SHP77 (cell line): ENCODE measurements at regions not wholly inside any gene's neighbourhood (a gene's known extent, or its start where the extent isn't known, plus 50 kb on each side); places are given as distances from the start of the nearest gene placed in this dataset.
"Not testable (repeated sequence)": the region's sequence is repeated elsewhere in the genome, so short reads cannot be mapped to it uniquely, and the experiment has no call there.

Source experiments
- DNase-seq, 2 experiments: peaks; one replicate each; lab custom pipeline; 2025; lab: John Stamatoyannopoulos, UW

DNA sequence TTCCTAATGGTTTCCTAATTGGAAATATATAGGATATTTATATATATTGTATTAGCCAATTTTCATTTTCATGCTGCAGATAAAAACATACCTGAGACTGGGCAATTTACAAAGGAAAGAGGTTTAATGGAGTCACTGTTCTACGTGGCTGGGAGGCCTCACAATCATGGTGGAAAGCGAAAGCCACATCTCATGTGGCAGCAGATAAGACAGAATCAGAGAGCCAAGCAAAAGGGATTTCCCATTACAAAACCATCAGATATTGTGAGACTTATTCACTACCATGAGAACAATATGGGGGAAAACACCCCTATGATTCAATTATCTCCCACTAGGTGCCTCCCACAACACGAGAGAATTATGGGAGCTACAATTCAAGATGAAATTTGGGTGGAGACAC, 242.5 kb upstream of the NETO1 start:
- no peak for DNase-seq

DNA sequence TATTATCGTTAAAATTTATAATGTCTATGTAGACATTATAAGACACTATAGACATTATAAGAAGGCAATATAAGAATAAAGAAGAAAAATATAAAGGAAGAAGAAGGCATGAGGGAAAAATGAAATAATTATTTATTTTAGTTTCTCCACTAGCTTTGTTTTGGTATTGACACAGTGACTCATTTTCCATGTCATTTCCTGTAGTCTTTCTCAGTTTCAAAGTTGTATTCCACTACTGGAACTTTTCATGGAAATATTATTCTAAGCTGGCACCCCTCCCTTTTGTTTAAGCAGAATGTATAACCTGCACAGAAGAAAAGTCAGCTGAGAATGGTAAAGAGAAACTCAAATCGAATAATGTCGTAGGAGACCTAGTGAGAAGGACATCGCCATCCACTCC, 234.2 kb upstream of the NETO1 start:
- DNase-seq: no peak

DNA sequence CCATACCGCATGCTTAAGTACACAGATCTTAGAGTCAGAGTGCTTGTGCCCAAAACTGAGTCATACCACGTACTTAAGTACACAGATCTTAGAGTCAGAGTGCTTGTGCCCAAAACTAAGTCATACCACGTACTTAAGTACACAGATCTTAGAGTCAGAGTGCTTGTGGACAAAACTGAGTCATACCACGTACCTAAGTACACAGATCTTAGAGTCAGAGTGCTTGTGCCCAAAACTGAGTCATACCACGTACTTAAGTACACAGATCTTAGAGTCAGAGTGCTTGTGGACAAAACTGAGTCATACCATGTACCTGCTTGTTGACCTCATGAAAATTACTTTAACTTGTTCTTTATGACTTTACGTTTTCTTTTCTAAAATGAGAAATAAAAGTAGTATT, 233.7 kb upstream of the NETO1 start:
- DNase-seq: not testable (repeated sequence)

DNA sequence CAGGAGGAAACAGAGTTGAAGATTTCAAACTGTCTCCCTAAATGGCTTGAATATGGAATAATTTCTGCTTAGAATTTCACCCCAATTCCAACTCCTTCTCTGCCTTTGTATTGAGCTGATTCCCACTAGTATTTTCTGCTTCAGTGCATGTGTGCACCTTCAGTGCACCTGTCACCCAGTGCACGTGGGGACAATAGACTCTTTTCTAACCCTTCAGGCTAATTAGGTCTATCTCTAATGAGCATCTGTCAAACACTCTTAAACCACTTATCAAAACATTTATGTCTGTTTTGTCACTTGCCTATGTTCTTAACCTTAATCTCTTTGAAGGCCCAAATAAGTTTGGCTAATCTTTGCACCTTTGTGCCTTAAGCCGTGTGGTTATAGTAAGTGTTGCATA, 232.0 kb upstream of the NETO1 start:
- DNase-seq: no peak

DNA sequence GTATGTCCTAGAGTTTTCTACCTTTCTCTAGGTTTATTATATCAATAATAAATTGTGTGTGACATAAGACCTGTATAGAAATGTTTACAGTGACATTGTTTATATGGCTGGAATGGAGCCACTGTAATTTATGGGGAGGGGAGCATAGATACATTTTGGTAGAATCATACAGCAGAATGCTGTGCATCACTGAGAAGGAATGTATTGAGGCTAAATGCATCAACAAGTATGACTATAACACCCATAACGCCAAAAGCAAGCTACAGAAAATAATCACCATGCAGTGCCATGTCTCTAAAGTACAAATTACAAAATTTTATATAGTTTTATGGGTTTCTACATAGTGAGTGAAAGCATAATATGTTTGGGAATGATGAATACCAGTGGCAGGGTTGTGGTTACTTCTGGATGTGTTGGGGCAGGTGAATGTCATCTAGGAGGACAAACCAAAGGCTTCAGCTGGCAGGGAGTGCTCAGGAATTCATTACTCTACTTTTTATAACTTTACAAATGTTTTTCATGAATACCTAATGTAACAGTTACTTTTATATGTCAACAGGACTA, 226.0 kb upstream of the NETO1 start:
- no peak for DNase-seq

DNA sequence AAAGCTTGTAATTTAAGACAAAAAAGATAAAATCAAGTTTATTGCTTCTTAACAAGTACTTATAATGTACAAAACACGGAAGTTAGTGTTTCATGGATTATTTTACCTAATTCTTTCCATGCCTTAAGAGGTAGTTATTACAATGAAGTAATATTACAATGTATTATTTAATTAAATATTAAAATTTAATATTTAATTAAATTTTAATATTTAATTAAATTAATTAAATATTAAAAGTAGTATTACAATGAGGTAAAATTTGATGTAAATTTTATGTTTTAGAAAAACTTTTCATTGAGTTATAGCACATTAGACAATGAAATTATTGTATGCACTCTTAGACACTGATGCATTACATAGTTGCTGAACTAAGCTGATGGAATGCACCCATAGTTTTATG, 220.7 kb upstream of the NETO1 start:
- no peak for DNase-seq

DNA sequence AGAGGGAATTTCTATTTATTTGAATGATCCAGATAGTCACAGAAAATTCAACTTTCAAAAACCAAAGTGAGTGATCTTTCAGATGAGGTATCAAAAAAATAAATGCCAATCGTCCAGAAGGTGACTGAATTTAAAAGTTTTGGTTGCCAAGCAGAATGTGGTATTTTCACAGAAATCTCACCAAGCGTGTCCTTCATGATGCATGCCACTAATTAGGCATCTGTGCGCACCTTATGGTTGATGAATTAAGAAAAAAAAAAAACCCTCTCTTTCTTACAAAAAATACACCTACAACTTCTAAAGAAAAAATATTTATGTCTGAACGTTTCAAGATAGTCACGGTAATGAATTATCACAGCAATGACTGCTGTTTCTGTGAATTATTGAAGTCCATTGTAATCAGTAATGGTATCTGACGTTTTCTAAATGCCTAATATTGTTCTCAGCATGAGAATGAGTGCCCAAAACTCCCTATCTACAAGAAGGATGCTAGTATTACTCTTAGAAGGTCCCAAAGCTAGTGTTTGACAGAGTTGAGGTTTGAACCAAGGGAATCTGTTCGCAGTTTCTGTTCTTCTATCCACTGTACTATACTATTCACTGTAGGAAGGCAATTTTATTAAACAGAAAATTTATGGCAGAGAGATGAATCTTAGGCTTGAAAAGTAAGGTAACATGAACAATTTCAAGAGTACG, 219.6 kb upstream of the NETO1 start:
- no peak for DNase-seq

DNA sequence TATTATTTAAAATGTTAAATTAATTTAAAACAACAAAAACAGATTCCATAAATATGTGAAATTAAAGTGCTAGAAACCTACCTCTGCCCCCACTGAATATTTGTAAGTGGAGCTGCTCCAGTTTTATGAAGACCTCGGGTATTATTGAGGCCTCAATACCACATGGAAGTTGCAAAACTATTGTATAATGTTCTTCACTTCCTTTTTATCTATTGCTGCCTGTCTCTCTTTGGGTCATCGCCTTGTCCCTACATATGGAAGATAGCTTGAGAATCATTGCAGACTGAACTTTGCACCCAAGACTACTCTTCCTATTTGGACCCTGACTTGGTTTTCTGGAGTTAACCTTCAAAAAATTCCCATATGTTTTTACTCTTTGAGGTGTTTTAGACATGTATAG, 212.1 kb upstream of the NETO1 start:
- DNase-seq: no peak

DNA sequence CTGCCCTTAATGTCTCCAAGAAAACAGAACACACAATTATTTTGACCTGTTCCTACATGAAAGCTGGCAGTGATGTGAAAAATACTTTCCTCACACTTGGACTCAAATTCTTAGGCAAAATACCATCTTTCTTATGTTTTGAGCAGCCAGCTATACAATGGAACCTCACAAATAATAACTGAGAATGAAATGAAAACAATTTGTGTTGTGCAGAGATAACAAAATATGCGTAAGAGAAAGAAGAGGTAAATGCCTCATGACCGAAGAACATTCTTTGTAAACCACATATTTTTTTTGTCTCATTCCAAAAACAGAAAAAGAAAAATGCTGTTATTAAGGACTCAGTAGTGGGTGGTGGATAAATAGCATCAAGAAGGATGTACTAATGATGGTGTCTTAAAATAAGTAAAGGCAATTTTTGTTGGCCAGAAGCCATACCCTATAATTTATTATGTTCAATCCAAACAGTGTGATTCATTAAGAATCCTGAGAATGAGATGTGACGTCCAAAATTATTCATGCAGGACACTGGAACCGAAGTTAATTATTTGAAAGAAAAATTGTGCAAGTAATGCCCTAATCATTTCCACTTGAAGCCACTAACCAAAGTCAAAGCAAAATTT, 193.0 kb upstream of the NETO1 start:
- DNase-seq: no peak

DNA sequence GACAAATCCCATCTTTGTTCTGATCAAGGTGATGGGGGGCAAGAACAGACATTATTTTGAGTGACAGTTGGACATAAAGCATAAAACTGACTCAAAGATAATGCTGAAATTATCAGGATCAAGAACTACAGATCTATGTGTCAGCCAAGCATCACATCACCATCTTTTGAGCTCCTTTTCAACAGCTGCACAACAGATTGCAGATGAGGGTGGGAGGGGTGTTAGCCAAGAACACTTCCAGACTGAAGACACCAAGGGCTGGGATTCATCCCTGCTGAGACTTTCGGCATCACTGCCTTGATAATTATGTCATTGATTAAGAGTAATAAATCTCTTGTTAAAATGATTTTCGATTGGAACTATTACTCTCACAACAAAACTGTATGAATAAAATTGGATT, 191.5 kb upstream of the NETO1 start:
- DNase-seq: no peak

DNA sequence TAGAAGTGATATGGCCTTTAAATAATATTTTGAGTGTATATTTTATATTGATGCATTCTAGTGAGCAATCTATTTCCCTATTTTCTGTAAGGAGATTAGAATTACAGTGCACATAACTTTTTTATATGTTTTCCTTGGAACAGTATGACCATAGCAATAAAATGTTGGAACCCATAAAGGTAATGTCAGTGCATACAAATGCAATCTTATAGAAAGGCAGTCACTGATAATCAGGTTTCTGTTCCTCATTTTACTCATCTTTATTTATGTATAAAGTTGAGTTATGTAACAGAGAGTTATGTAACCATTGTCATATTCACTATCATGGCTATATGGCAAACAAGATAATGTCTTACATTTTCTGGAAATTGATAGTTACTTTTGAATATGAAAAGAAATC, 179.9 kb upstream of the NETO1 start:
- no peak for DNase-seq

DNA sequence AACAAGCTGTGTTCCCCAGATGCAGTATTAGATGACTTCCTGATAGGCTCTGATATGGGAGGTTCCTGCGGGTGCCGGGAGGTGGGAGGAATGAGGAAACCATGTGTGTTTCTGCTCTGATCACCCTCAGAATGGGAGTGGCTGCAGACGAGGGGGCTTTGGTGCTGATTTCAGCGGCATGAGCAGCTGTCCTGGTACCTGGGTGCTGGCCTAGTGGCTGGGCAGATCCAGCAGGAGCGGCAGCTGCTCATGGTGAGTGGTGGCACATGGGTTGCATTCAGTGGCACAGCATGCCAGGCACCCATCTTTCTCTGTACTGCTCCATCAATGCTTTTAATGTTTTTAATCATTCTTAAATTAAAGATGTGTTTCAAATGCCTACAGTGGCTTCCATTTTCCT, 177.2 kb upstream of the NETO1 start:
- DNase-seq: no peak

DNA sequence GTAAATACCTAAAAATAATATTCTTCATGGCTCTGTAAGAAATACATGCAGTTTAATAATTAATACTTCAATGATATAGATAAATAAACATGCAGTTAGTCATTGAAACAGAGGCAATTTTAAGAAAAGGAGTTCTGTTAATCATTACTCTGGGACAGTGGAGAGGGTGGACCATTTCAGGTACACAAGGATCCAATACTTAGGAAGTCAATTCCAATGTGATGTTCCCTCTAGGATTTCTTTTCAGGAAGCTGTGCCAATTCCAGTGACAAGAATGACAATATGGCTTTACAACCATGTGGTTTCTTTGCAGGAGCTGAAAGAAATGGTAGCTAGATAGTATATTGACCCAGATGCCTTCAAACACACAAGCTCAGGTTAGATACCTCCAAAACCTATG, 175.8 kb upstream of the NETO1 start:
- DNase-seq: peak; percentile 35 to 48

DNA sequence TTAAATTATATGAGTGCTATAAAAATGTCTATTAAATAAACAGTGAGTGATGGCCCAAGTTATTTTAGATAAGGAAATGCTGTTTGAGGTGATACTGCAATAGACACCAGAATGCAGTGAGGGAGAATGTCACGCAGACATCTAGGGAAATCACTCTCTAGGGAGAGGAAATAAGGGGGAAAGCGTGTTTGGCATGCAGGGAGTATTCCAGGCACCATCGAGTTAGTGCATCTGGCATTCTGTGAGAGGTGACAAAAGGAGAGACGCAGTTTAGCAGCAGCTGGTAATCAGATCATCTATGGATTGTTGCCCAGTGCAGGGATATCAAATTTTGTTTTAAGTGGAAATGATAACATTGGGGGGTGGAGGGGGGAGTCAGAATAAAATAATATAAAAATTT, 175.4 kb upstream of the NETO1 start:
- peak; percentile 73 to 84 for DNase-seq

DNA sequence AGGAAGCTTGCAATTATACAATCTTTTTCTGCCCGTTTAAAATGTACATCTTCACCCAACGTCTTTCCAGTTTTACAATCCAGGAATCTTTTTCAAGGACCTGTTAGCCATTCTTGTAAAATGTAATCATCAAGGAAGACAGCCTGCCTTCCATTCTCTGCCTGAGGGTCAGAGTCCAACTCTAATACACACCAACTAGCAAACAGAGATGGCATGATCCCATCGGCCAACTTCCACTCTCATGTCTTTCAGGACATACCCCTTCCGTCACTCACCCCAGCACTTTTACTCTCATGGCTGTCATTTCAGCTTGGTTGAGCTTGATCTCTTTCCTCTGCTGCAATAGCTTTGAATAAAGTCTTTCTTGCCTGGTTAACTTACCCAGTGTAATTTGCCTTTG, 172.5 kb upstream of the NETO1 start:
- DNase-seq: no peak

DNA sequence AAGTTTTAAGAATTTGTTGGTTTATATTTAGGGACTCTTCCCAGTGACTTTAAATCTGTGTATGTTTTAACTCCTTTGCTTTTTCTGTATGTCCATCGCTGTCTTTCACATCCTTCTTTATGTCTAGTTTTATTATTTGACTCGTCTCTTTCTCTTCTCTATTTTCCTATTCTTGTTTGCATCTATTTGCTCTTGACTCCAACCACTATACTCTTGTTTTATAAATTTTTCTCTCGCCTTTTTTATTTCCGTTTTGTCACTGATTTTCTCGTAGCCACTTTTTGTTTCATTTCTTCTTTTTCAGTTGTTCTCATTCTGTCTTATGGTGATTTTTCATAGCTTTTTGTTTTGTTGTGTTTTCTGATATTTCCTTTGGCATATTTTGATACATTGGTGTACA, 170.5 kb upstream of the NETO1 start:
- no peak for DNase-seq

DNA sequence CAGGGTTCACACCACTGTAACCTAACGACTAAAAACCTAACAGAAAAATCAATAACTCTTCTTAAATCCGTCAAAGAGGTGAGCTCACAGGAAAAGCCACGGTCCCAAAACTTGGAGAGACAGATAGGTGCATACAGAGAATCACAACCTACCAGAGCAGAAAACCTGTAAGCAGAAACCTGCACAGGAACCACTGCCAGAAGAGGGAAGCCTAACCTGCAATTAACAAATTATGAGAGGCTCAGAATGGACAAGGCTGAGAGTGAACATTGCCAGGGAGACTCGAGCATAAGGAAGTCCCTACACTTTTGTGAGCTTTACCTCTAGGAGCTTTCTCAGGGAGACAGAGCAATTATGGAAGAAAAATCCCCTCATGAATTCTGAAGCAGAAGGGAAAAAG, 156.2 kb upstream of the NETO1 start:
- no peak for DNase-seq

DNA sequence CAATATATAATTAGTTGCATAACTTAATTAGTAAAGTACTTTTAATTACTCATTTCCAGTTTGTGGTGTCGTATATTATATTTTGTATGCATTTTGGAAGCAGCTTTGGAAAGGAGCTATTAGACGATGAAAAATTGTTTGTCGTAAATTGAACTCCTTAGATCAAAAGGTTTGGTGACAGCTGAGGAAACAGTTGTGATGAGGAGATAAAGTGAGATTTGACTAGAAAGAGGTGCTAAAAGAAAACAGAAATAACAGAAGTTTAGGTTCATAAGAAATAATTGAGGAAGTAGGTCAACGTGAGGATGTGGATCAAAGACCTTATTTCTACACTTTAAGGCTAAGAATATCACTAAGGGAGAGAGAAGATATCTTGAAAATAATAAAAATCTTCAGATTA, 141.9 kb upstream of the NETO1 start:
- DNase-seq: no peak

DNA sequence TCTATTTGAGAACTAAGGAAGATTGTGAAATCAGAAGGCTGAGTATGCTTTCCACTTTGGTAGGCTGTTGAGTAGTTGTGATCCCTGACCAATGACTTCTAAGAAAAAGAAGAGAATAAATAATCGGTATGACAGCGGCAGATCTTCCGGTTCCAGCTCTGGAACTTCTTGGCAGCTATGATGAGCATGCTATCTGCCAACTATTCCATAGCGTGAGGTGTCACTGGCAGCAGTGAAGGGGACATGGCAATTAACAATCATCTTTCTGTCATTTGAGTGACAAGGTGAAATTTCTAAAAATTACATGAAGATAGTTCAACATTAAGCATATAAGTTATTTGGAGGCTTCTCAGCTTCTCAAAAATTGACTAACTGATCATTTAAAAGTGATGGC, 140.1 kb upstream of the NETO1 start:
- DNase-seq: no peak

DNA sequence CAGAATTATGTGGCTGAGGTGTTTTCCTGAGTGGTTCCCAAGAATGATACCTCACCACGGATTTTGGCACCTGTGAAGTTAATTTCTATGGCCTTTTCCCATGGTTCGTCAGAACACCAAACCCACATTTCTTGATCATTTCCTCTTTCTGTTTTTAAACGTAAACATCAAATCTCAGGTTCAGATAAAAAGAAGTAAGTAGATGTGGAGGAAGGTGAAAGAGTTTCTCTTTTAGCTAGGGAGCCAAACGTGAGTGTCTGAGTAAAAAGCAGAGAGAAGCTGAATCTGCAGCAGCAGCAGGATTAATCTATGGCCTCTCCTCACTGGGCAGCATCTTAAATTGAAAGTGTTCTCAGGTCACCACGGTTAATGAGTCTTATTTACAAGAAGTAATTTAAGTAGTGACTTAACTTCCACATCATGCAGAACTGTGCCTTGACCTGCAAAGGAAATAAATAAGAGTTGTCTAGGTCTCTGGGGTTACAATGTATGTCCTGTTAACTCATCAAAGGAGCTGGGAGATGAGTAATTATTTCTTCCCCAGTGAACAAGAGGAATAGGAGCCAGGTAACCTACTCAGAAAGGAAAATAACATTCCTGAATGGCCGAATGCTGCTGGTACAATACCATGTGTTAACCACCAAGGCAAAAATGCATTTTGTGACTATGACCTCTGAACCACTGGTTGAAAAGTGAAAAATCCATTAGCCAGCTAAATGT, 139.6 kb upstream of the NETO1 start:
- DNase-seq: no peak

DNA sequence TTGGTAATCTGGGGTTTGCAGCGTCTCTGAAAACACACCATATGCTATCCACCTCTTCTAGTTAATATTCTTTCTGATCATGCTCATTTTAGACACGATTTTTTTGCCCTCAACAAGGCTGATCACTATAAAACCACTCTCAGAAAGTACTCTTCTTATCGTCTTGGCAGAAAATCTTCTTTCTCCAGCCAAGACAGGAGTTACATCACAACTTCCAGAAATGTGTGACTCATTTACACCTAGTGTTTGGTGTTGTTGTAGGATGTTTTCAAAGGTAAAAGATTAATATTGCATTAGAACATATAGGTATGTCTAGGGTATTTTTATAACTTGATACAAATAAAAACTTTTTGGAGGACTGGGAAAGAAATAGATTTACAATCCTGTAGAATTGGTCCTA, 138.5 kb upstream of the NETO1 start:
- DNase-seq: no peak

DNA sequence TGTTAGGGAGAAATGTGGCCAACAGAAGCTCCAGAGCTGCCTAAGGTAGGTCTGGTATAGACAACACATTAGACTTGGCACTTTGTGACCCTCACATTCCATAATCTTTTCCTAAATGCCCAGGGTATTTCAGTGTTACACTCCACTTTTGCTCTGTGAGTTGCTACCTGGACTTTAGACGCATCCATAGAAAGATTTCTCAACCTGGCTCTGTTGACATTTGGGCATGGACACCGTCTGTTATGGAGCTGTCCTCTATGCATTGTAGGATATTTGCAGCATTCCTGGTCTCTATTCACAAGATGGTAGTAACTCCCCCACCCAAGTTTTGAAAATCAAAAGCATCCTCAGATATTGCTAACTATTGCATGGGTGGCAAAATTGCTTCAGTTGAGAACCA, 136.5 kb upstream of the NETO1 start:
- no peak for DNase-seq

DNA sequence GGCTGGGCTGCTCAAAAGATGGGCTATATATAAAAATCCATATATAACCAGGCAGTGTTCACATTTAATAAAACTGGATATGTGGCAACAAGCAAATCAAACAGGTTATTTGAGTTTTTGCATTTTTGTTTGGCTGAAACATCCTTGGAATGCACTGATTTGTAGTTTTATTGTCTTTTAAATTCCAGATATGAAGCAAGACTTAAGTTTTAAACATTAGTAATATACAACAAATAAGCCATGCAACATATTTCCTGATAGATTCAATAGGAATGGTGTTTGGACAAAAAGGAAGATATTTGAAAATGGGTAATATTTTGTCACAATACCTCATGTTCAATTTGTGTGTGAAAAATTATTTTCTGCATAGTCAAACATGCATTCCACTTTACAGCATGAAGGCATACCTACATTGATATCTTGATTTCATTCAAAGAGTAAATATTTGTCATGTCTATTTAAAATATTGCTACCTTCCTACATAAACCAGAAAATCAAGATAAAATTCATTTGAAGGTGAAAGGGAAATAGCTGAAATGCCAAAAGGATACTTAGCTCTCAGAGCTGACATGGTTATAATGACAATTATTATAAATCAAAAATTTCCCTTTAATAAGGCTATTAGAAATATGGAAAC, 132.3 kb upstream of the NETO1 start:
- DNase-seq: no peak
